NOMO-1 (cell line): ENCODE measurements at regions not wholly inside any gene's neighbourhood (a gene's known extent, or its start where the extent isn't known, plus 50 kb on each side); places are given as distances from the start of the nearest gene placed in this dataset.
"Not testable (repeated sequence)": the region's sequence is repeated elsewhere in the genome, so short reads cannot be mapped to it uniquely, and the experiment has no call there.

Experiments used
- DNase-seq, 2 experiments: peaks; one replicate each; lab custom pipeline; 2025; ENCODE audit not compliant: unreplicated experiment in 2 of 2; lab: John Stamatoyannopoulos, UW

DNA sequence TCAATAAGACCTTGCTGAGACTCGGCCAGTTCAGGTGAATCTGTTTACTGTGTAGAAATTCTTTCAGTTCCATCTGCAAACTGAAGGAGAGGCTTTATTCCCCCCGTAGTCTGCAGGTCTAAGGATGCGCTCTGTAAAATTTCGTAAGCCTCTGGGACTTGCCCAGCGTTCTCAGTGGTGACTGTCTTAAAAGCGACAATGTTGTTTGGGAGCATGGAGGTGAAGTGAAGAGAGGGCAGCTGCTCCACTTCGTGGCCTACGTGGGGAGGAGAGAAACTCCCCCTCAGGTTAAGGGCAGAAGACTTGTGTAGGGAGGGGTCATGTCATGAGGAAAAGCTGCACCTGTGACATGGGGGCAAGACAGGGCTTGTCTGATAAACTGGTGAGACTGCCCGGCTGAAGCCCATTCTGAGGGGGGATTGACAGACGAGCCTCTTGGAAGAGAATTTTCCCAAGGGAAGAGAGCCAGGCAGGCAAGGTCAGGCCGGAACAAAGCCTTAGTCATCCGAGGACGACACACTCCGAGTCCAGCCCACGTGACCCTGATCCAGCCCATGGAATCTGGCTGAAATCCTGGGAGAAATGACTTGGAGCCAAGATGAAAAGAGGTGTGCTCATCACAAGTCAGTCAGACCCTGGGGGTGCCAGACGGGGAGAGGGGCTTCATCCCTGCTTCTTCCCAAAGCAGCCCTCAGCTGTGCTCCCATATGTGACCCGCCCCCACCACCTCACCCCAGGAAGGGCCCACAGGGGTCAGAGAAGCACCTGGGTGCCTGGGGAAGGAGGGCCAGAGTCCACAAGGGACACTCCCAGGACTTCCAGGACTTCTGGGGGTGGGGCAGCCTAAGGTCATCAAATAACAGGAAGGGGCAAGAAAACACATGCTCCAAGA lies 88.5 kb upstream of the SH3BP4 start:
- no peak for DNase-seq

DNA sequence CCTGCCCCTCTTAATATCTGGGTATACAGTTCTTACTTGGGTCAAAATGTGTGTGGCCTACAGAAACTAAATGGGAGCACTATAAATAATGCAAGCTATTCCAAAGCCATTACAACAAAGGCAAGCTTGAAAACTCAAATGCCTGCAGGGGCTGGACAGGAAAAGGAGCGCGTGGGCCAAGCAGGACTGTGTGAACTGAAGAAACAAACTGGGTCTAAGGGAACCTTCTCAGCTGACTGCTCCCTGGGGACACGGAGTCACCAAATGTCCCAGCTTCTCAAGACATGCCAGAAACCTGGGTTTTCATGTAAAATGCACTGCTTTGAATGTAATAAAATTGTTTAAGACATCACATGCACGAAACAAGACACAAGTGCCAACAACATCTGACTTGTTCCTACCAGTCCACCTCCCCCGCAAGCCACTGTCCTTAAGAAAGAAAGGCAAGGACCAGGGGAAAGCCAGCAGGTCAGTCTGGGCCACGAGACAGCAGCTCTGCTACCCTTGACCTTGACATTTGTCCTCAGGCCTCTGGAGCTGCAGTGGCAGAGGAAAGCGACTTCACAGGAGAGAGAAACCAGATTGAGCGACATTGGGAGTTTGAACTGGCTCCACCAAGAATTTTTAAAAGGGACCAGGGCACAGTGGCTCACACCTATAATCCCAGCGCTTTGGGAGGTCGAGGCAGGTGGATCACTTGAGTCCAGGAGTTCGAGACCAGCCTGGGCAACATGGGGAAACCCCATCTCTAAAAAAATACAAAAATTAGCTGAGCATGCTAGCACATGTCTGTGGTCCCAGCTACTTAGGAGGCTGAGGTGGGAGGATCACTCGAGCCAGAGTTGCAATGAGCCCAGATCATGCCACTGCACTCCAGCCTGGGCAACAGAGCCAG lies 89.7 kb upstream of the SH3BP4 start:
- no peak for DNase-seq

DNA sequence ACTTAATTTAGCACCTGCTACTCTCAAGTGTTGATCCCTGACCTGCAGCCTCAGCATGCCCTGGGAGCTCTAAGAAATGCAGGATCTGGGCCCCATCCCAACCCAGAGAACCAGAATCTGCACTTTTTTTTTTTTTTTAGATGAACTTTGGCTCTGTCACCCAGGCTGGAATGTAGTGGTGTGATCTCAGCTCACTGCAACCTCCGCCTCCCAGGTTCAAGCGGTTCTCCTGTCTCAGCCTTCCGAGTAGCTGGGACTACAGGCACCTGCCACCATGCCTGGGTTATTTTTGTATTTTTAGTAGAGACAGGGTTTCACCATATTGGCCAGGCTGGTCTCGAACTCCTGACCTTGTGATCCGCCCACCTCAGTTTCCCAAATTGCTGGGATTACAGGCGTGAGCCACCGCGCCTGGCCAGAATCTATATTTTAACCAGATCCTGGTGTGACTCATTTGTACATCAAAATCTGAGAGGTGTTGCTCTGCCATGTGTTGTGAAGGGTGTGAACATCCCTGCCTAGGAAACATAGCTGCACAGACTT lies 92.4 kb upstream of the SH3BP4 start:
- not testable (repeated sequence) for DNase-seq

DNA sequence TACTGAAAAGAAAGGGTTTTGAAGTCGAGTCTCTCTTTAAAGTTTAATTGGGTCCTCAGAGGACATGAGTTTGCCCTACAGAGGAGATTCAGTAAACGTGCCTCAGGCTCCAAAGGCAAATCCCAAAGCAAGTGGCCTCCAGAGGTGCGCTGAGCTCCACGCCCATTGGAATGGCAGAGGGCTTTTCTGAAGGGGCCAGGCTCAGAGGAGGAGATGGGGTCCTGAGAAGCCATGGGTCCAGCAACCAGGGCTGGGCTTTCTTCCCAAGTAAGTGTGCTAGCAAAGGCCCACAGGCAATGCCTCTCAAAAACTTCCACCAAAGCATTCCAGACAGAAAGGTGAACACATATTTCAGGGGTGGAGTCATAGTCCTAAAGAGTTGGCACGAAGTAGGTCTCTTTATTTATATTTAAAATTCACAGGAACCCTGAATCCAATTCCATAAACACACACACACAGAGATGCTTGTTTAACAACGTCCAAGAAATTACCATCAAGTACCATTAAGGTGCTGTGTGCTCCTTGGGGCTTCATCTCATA lies 93.0 kb upstream of the SH3BP4 start:
- no peak for DNase-seq

DNA sequence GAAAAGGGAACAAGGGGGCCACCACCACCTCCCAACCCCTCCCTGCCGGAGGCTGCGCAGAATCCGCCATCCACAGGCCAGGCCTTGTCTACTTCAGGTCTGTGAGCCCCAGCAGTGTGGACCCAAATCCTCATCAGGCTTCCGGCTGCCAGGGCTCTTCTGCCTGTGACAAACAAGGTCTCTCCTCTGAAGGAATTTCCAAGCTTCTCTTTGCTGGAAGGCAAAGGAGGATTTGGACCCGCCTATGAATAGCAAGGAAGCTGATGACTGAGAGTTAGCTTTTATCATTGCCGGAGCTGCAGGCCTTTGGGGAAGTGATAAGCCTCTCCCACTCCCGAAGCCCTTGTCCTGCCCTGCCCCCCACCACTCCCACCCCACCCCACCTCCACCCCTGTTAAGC lies 93.7 kb upstream of the SH3BP4 start:
- no peak for DNase-seq

DNA sequence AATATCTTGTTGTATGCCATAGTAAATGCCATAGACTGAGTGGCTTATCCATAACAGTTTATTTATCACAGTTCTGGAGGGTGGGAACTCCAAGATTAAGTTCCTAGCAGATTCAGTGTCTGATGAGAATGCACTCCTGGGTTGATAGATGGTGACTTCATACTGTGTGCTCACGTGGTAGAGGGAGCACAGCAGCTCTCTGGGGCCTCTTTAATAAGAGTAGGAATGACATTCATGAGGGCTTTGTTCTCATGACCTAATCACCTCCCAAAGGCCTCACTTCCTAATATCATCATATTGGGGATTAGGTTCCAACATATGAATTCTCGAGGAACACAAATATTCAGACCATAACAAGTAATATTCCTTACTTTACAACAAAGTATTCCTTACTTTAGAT lies 98.1 kb upstream of the SH3BP4 start:
- DNase-seq = no peak

DNA sequence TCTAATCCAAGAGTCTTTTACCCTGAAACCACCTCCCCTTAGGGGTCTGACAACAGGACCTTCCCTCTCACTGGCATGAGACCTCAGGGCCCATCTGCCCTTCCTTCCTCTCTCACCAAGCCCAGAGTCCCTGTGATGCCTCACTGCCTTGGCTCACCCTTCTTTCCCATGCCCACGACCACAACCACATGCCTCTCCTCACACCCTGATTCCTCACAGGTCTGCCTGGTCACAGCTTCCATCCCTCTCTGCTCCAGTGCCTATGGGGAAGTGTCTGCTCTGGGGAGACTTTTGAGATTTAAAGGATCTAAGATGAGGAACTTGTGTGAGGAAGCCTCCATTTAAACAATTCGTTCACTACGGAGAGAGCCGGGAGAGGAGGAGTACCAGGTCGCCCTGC lies 98.9 kb upstream of the SH3BP4 start:
- no peak for DNase-seq

DNA sequence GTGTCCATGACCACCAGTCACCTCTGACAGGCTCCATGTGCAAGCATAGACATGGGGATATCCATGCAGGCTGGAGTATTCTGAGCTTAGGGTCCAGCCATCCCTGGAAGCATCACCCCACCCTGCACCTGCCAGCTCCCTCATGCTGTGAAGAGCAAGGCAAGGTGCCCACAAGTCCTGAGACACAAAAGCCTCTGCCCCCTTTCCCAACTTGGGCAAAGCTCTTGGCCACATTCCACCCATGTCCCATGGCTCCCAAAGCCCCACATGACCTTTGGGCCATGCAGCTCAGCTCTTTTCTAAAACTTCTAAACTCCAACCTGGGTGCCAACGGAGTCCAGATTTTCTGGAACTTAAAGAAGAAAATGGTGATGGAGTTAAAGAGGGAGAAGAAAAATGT lies 99.8 kb upstream of the SH3BP4 start:
- DNase-seq = no peak

DNA sequence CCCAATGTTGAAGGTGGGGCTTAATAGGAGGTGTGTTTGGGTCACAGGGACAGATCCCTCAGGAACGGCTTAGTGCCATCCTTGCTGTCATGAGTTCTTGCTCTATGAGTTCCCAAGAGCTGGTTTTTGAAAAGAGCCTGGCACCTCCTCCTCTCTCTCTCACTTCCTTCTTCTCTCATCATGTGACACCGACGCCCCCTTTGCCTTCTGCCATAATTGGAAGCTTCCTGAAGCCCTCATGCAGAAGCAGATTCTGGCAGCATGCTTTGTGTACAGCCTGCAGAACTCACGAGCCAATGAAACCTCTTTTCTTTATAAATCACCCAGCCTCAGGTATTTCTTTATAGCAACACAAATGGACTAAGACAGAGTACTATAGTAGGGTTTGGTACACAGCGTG lies 100.4 kb upstream of the SH3BP4 start:
- DNase-seq = no peak

DNA sequence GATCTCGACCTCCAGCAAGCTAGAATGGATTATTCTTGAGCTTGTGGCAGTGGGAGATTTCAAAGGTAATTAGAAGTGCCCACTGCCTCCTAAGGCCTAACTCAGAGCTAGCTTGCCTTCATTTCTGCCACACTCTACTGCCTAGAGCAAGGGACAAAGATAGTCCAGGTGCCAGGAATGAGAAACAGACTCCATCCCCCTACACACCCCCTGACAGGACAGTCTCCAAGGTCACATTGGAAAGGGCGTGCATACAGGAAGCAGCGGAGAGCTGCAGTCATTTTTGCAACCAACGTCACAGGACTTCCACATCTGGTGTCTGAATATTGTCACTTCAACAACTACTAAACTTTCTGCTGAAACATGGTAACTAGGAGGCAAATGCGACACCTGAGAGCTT lies 101.0 kb upstream of the SH3BP4 start:
- DNase-seq = no peak

DNA sequence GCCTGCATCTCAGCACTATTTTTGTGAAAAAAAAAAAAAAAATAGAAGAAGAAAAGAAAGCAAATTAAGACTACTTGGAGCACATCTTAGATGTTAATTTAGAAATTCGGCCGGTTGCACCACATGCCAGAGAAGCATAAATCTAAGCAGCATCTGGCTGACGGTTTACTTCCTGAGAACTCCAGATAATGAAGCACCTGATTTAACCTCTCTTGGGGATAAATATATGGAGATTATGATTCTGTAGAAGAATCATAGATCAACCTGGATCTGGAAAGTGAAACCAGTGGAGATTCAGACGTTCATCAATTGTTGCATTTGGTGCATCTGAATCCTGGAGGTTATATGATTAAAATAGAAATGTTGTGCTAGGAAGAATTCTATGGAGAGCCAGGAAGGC lies 102.1 kb upstream of the SH3BP4 start:
- DNase-seq = no peak

DNA sequence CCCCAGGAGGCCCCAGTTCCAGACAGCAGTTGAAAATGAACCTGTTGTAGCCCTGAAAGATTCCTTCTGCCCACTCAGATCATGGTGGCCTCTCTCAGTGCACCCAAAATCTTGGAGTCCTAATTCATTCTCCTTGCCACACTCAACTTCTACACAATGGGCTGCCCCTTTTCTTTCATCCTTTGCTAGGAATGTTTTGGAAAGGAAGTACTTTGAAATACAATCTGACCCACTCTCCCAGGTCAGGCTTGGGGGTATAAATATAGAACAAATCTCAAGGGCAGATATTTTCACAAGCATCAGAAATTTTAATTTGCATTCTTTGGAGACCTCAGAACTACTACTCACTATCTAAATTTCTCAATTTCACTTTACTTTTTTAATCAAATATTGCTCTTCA lies 103.2 kb upstream of the SH3BP4 start:
- no peak for DNase-seq

DNA sequence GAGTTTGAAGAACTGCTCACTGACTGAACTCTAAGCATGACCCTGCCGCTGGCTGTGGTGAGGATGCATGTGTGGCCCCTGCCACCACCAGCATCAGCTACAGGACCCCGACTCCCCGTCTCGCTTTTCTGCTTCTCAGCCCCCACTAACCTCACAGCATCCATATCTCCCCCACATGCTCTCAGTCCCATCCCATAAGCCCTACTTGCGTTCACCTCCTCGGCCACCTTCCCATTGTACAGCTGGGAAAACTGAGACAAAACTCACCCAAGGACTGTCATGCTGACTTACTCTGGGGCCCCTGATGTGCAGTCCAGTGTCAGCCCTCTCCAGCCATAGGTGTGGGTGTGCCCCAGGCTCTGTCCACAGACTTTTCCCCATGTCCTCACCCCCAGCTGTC lies 104.2 kb upstream of the SH3BP4 start:
- DNase-seq = no peak

DNA sequence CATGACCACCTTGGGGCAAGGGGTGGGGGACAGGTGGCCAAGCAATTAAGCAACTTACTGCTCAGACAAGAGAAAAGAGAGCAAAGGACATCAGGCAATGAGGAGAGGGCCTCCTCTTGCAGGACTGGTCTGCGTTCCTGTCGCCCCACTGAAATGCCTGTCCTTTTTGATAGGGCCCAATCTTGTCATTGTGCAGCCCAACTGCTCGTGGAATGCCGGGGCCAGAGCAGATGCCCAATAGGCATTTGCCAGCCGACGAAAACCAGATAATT lies 104.5 kb upstream of the SH3BP4 start:
- no peak for DNase-seq

DNA sequence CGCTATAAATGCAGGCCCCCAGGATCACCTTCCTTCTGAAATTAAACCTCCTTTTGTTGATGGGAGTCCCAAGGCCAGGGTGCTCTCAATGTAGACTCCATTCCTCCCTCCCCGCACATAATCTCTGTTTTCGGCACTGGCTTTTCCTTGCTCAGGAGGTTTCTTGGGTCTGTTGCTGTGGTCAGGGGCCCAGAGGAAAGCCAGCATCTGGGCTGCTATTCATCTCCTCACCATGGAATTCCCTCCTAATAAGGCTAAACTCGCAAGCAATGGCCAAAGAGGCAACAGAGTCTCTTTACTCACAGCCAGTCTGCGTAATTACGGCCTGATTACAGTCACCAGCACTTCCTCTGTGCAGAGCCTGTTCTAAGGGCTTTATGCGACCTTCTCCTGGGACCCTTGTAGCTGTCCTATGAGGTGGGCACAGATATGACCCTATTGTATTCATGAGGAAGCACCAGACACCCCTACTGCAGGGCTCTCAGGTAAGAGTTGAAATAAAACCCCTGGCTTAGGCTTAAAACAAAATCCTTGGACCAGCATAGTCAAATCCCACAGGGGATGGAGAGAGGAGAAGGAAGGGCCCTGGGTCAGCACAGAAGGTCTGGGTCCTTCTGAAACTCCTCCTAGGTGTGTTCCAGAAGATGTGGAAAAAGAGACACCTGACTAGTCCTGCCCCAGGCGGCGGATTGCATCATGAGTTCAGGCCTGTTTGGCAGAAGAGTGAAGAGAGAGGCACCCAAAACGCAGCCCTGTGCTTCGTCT lies 105.0 kb upstream of the SH3BP4 start:
- no peak for DNase-seq

DNA sequence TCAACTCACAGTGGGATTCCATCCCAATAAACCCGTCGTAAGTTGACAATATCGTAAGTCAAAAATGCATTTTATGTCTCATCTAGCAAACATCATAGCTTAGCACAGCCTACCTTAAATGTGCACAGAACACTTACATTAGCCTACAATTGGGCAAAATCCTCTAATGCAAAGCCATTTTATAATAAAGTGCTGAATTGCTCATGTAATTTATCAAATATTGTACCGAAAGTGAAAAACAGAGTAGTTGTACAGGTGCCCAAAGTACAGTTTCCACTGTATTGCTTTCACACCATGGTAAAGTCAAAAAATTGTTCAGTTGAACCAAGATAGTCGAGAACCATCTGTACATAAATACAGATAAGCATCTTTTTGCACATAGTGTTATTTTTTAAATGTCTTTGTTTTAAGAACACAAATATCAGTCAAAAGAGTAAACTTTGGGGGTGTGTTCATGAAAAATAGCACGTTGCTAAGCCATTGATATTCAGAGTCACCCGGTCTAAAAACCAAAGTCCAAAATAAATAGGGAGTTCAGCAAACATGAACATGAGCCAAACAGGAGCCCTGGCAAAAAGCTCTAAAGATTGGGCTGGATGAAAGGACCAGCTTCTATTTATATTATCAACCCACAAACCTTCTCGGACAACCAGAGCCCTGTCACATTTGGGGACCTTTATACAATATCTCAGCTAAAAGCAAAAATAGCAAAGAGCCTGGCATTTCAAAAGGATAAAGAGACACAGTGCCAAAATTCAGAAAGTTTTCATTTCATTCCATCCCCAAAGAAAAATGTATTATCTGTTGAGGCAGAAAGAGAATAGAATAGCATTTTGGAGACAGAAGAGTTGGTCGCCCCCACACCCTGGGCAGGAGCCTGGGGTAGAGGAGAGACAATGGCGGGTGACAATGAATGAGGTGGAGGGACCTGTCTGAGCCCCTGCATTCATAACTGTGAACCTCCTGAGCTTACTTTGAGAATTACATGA lies 105.9 kb upstream of the SH3BP4 start:
- DNase-seq = no peak

DNA sequence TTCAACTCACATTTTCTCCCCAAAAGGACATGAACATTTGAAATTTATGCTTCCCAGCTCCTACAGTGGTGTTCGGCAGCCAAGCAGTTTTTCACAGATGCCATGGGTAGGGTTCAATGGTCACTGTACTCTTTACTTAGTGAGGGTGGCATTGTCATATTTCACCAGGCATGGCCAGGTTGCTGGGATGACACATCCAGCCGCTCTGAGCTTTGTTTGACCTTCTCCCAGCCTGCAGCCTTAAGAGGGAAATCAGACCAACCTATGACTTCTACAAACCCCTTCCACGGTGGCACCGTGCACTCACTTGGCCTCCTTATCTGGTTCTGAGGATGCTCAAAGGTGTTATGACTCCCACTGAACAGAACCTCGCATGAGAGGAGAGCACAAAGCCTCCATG lies 108.4 kb upstream of the SH3BP4 start:
- DNase-seq = no peak

DNA sequence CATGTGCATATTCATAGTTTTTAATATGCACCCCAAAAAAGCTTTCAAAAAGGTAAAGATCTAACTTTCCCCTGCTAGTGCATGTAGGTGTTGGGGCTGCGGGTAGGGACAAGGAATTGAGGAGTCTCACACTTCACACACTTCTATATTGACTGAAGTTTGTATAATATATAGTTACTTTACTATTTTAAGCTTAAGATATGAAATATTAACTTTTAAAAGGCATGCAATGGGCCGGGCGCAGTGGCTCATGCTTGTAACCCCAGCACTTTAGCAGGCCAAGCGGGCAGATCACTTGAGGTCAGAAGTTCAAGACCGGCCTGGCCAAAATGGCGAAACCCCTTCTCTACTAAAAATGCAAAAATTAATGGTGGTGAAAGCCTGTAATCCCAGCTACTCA lies 109.1 kb upstream of the SH3BP4 start:
- DNase-seq = no peak

DNA sequence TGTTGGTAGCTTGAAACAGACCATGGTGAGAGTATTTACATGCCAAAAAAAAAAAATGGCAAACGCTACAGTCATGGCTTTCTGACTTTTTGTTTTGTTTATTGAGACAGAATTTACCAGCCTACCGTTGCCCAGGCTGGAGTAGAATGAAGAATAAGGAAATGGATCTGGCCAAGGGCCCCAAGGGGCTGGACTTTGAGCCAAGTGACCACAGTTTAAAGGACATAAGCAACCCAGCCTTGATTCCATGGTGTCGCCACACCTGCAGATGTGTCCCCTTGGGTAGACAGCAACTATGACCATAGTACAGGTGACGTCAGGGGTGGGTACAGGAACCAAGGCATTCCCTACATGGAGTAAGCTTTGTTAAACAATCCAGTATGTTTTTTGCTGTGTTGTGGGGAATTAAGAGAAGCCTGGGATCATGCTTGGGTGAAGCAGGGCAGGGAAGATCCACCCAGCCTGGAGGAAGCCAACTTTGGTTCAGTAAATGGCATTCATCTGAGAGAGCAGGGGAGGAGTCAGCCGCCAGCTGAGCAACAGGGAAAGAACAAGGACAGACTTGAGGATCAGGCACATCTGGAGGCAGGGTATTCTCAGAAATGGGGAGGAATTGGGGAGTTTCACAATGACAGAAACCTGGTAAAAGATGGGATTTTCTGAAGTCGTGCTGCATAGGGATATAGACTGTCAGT lies 110.3 kb upstream of the SH3BP4 start:
- DNase-seq = no peak
